ENCODE measurements at regions not wholly inside any gene's neighbourhood (a gene's known extent, or its start where the extent isn't known, plus 50 kb on each side); places are given as distances from the start of the nearest gene placed in this dataset.

- TF ChIP-seq ZNF253 (CRISPR knock-in tag; IDR thresholded peaks at IDR 0.05; ENCODE audit: borderline replicate concordance) (no peak), ZNF530 (CRISPR knock-in tag; IDR thresholded peaks at IDR 0.05; ENCODE audit: low read depth) (no peak), ZNF343 (CRISPR knock-in tag; IDR thresholded peaks at IDR 0.05) (no peak), MTA3 (CRISPR knock-in tag; IDR thresholded peaks at IDR 0.05) (no peak), POLR2G (IDR thresholded peaks at IDR 0.05; ENCODE audit: low read depth, low read length) (no peak)
Measured at GRCh38 chr16:73875996-73876690, 420.5 kb upstream of the PSMD7 start (continued).

- Histone ChIP-seq H2AFZ (ENCODE audit: low read length) (no peak overlapping the region), H3K79me2 (ENCODE audit: insufficient read depth, low read length) (no peaks in the 10 kb centered on the region), H3K4me3 (replicated peaks in 1 of 3; ENCODE audit: insufficient read depth in 1 of 3, low read depth in 2 of 3, low read length in 3 of 3) (no peak overlapping the region), H3K4me2 (ENCODE audit: low read depth, low read length) (no peak overlapping the region), H3K36me3 (replicated peaks in 1 of 2; ENCODE audit: control insufficient read depth in 1 of 2, insufficient read depth in 2 of 2, low read length in 2 of 2) (no peaks in the 10 kb centered on the region), H3K27me3 (ENCODE audit: control insufficient read depth in 1 of 2, insufficient read depth in 2 of 2, low read length in 2 of 2) (no peaks in the 10 kb centered on the region; a peak in 1 of 5 replicates), H3K9me3 (ENCODE audit: low read length) (no peaks in the 10 kb centered on the region), H4K20me1 (ENCODE audit: insufficient read depth, low read length) (no peaks in the 10 kb centered on the region), H3K9ac (ENCODE audit: insufficient read depth, low read depth, low read length) (no peak overlapping the region), H3K4me1 (ENCODE audit: insufficient read depth, low read length) (no peaks in the 10 kb centered on the region), H3K27ac (ENCODE audit: extremely low read length, insufficient read depth, low read length) (no peak overlapping the region)
- FAIRE-seq = no peak
- no TSS peak for BruUV-seq (replicated peaks)
- CTCF ChIA-PET (ENCODE audit: low intra/inter-chr PET ratio, low total read pairs) = no interaction called here
- in situ Hi-C loops (cut with HindIII; ENCODE audit: extremely low pct_ligation_motif_present, low pct_unique_long_range_greater_than_20kb) = loop anchor here (10.0 kb wide), 1 partner anchor 160 kb away; no protein-coding TSS in a partner anchor
- no peak for ATAC-seq
- intact Hi-C loops (cut with micrococcal nuclease; ENCODE audit: unreplicated experiment) = no loop called here
- TF ChIP-seq PRMT3 (CRISPR knock-in tag; IDR thresholded peaks at IDR 0.05; ENCODE audit: borderline replicate concordance, low read depth) (no peak), ZMYM3 (CRISPR knock-in tag; IDR thresholded peaks at IDR 0.05) (no peak), ZNF143 (CRISPR knock-in tag; IDR thresholded peaks at IDR 0.05) (no peak), GATA4 (IDR thresholded peaks at IDR 0.05; ENCODE audit: borderline replicate concordance, low read depth) (no peak)
- TF ChIP-seq, protein P1, sequence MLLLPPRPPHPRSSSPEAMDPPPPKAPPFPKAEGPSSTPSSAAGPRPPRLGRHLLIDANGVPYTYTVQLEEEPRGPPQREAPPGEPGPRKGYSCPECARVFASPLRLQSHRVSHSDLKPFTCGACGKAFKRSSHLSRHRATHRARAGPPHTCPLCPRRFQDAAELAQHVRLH (CRISPR knock-in tag; IDR thresholded peaks at IDR 0.05; ENCODE audit: borderline replicate concordance, low read depth) = no peak
- no peak for DNase-seq (ENCODE audit: low spot score)
- 10% methylated on average over 3 of the region's 3 CpGs for WGBS (ENCODE audit: low lambda C conversion rate)
- POLR2A ChIA-PET = no interaction called here
Measured at GRCh38 chr16:73874324-73874723, 422.3 kb upstream of the PSMD7 start.

Data from HepG2 (cell line).